Sigmoid colon (tissue), 6 donors: ENCODE measurements at regions not wholly inside any gene's neighbourhood (a gene's known extent, or its start where the extent isn't known, plus 50 kb on each side); places are given as distances from the start of the nearest gene placed in this dataset.

Experiments used
- DNase-seq: peaks from one replicate; pipeline ENCODE4 v3.0.0-alpha.2; 2019
- H3K27ac ChIP-seq, 4 donors: fragments of 200-600 bp; sonication (generic); one replicate each; pipeline ENCODE4 v1.5.1; 2016 to 2019; ENCODE audit warnings: mild to moderate bottlenecking in 1 of 4
- H3K27me3 ChIP-seq, 3 donors: fragments of 200-600 bp; sonication (generic); one replicate each; pipeline ENCODE4 v1.5.1; 2019; ENCODE audit warnings: mild to moderate bottlenecking in 1 of 3
- H3K36me3 ChIP-seq, 4 donors: fragments of 200-600 bp; sonication (generic); one replicate each; pipeline ENCODE4 v1.5.1; 2016 to 2019
- H3K4me1 ChIP-seq, 4 donors: fragments of 200-600 bp; sonication (generic); one replicate each; pipeline ENCODE4 v1.5.1; 2017 to 2019
- H3K4me3 ChIP-seq, 4 donors: fragments of 200-600 bp; sonication (generic); one replicate each; pipeline ENCODE4 v1.5.1; 2017 to 2019; ENCODE audit warnings: mild to moderate bottlenecking in 2 of 4, moderate library complexity in 1 of 4
- H3K9me3 ChIP-seq, 4 donors: fragments of 200-600 bp in 3 of 4; sonication (generic) in 3 of 4; one replicate each; pipeline versions ENCODE4 v1.5.1 to v1.6.1; 2013 to 2019
- CTCF ChIP-seq, 4 experiments: fragments of 450-650 bp in 3 of 4; fragments of 200-600 bp in 1 of 4; IDR thresholded peaks; one replicate each; pipeline ENCODE4 v1.5.1; 2016 to 2019; ENCODE audit warnings: antibody characterized with exemption in 4 of 4, mild to moderate bottlenecking in 3 of 4, moderate library complexity in 2 of 4
- EP300 ChIP-seq, 4 donors: sonication (generic); formaldehyde crosslinking; IDR thresholded peaks; one replicate each; pipeline ENCODE4 v1.6.1; 2017; ENCODE audit warnings: antibody characterized with exemption in 4 of 4
- POLR2A ChIP-seq, 2 donors: fragments of 450-650 bp; IDR thresholded peaks; one replicate each; pipeline ENCODE4 v1.6.1; 2016; ENCODE audit warnings: antibody characterized with exemption in 2 of 2, mild to moderate bottlenecking in 2 of 2, moderate library complexity in 2 of 2
- POLR2AphosphoS5 ChIP-seq, 4 donors: sonication (generic); formaldehyde crosslinking; IDR thresholded peaks; one replicate each; pipeline ENCODE4 v1.6.1; 2017; ENCODE audit warnings: antibody characterized with exemption in 4 of 4
- WGBS, 2 donors: extraction: QIAGEN DNeasy Blood & Tissue Kit; methylation state at CpG; one replicate each; pipeline ENCODE4 v1.1.7; 2013; 5-methylcytosine and 5-hydroxymethylcytosine counted together
- intact Hi-C: fragments of 100-400 bp; cut with DNase I; formaldehyde crosslinking; loops from one replicate; pipeline ENCODE4 v1.15.1; 2023
- donor health status: healthy with polysubstance abuse.
- donor health status: healthy.

- 81 to 83% methylated on average over 6 of the region's 6 CpGs for WGBS, 2 donors
- TF ChIP-seq POLR2AphosphoS5 (IDR thresholded peaks at IDR 0.05) (no peak), POLR2A (IDR thresholded peaks at IDR 0.05) (no peak), CTCF (IDR thresholded peaks at IDR 0.05) (no peak), EP300 (IDR thresholded peaks at IDR 0.05) (no peak)
- H3K36me3 ChIP-seq: no peaks in the 10 kb centered on the region
- H3K9me3 ChIP-seq: no peaks in the 10 kb centered on the region
- no peak overlapping the region for H3K27ac ChIP-seq
- no peak overlapping the region for H3K4me3 ChIP-seq
- H3K27me3 ChIP-seq: peaks cover 0 to 20% (median 0%) of the 10 kb centered on the region in 3 donors
- intact Hi-C loops: no loop called here
- DNase-seq: peak; percentile 43
- no peaks in the 10 kb centered on the region for H3K4me1 ChIP-seq
These were observed 82.0 kb upstream of the FSTL4 start for GRCh38 chr5:133694181-133694831.

GRCh38 chr5:133691448-133691847 lies 79.1 kb upstream of the FSTL4 start:
- Histone ChIP-seq H3K4me3 (no peak overlapping the region), H3K4me1 (no peaks in the 10 kb centered on the region), H3K36me3 (no peaks in the 10 kb centered on the region), H3K9me3 (no peaks in the 10 kb centered on the region), H3K27ac (no peak overlapping the region), H3K27me3 (peaks cover 0 to 28% (median 0%) of the 10 kb centered on the region in 3 donors)
- intact Hi-C loops: no loop called here
- no peak for TF ChIP-seq CTCF (IDR thresholded peaks at IDR 0.05)
- no peak for TF ChIP-seq EP300 (IDR thresholded peaks at IDR 0.05)
- TF ChIP-seq POLR2A (IDR thresholded peaks at IDR 0.05): no peak
- no peak for TF ChIP-seq POLR2AphosphoS5 (IDR thresholded peaks at IDR 0.05)
- WGBS, 2 donors: 47 to 67% methylated on average over 3 of the region's 3 CpGs
- DNase-seq: no peak

- H3K36me3 ChIP-seq: no peaks in the 10 kb centered on the region
- no peak overlapping the region for H3K27ac ChIP-seq
- no peak overlapping the region for H3K4me3 ChIP-seq
- peak; percentile 11 for DNase-seq
- WGBS, 2 donors: 60 to 76% methylated on average over 7 of the region's 7 CpGs
- peaks cover 0 to 28% (median 0%) of the 10 kb centered on the region in 3 donors for H3K27me3 ChIP-seq
- no peaks in the 10 kb centered on the region for H3K9me3 ChIP-seq
- no peak for TF ChIP-seq CTCF (IDR thresholded peaks at IDR 0.05)
- no peak for TF ChIP-seq EP300 (IDR thresholded peaks at IDR 0.05)
- TF ChIP-seq POLR2A (IDR thresholded peaks at IDR 0.05): no peak
- TF ChIP-seq POLR2AphosphoS5 (IDR thresholded peaks at IDR 0.05): no peak
- intact Hi-C loops: no loop called here
- no peaks in the 10 kb centered on the region for H3K4me1 ChIP-seq
These were observed 78.4 kb upstream of the FSTL4 start for GRCh38 chr5:133690746-133691145.

GRCh38 chr5:133688391-133688790 lies 76.0 kb upstream of the FSTL4 start:
- TF ChIP-seq EP300 (IDR thresholded peaks at IDR 0.05) (no peak), POLR2A (IDR thresholded peaks at IDR 0.05) (no peak)
- no peaks in the 10 kb centered on the region for H3K36me3 ChIP-seq
- no peaks in the 10 kb centered on the region for H3K4me1 ChIP-seq
- no peak overlapping the region for H3K27ac ChIP-seq
- peaks cover 0 to 28% (median 0%) of the 10 kb centered on the region in 3 donors for H3K27me3 ChIP-seq
- 71 to 80% methylated on average over 5 of the region's 5 CpGs for WGBS, 2 donors
- H3K9me3 ChIP-seq: no peaks in the 10 kb centered on the region
- intact Hi-C loops: no loop called here
- no peak for DNase-seq
- H3K4me3 ChIP-seq: no peak overlapping the region

- H3K4me3 ChIP-seq: no peak overlapping the region
- TF ChIP-seq CTCF (IDR thresholded peaks at IDR 0.05): no peak
- no peak for TF ChIP-seq POLR2AphosphoS5 (IDR thresholded peaks at IDR 0.05)
- TF ChIP-seq EP300 (IDR thresholded peaks at IDR 0.05): no peak
- no peak for TF ChIP-seq POLR2A (IDR thresholded peaks at IDR 0.05)
- no peaks in the 10 kb centered on the region for H3K36me3 ChIP-seq
- peaks cover 0 to 28% (median 0%) of the 10 kb centered on the region in 3 donors for H3K27me3 ChIP-seq
- H3K4me1 ChIP-seq: no peaks in the 10 kb centered on the region
- no peak overlapping the region for H3K27ac ChIP-seq
- intact Hi-C loops: no loop called here
- WGBS, 2 donors: 47 to 64% methylated on average over 11 of the region's 11 CpGs
- DNase-seq: peak; percentile 39
- H3K9me3 ChIP-seq: no peaks in the 10 kb centered on the region
These were observed 75.1 kb upstream of the FSTL4 start for GRCh38 chr5:133687212-133688061.
